Neural progenitor cell (in vitro differentiated cells): ENCODE measurements at regions not wholly inside any gene's neighbourhood (a gene's known extent, or its start where the extent isn't known, plus 50 kb on each side); places are given as distances from the start of the nearest gene placed in this dataset.

ENCODE experiments used
- CTCF ChIP-seq: fragments of 200-600 bp; sonication (generic); IDR thresholded peaks from 2 replicates; pipeline ENCODE4 v1.5.1; 2017; ENCODE audit warnings: antibody characterized with exemption, mild to moderate bottlenecking
- EZH2phosphoT487 ChIP-seq: fragments of 200-600 bp; sonication (generic); IDR thresholded peaks from 2 replicates; pipeline ENCODE4 v1.6.1; 2017; ENCODE audit warnings: antibody characterized with exemption

- TF ChIP-seq CTCF: no peak
- no peak for TF ChIP-seq EZH2phosphoT487
These were observed 339.4 kb downstream of the MN1 start for GRCh38 chr22:27462190-27462589.
